H1 (cell line): ENCODE measurements at regions not wholly inside any gene's neighbourhood (a gene's known extent, or its start where the extent isn't known, plus 50 kb on each side); places are given as distances from the start of the nearest gene placed in this dataset.

Experiments
- CTCF ChIA-PET: fragments of 300-600 bp; sonication (Branson Sonifier 250); formaldehyde crosslinking; loops from one replicate; lab custom pipeline; 2021; ENCODE audit not compliant: partially characterized antibody; lab: Charles Lee
- POLR2A ChIA-PET: fragments of 300-600 bp; sonication (Branson Sonifier 250); formaldehyde crosslinking; loops from one replicate; lab custom pipeline; 2021; ENCODE audit warnings: inconsistent platforms; ENCODE audit not compliant: partially characterized antibody; lab: Charles Lee
- DNase-seq, 2 experiments: peaks; one replicate each; pipeline versions ENCODE4 v3.0.0 to v3.0.0-alpha.2; 2010 to 2022; ENCODE audit warnings: low spot score in 2 of 2, low read depth in 1 of 2, mixed read lengths in 1 of 2
- FAIRE-seq: peaks from 2 replicates; lab custom pipeline; 2011; peaks lifted over from hg19 to GRCh38; lab: Jason Lieb, UNC
- H2AFZ ChIP-seq: 2 replicates; pipeline ENCODE4 v1.8.1; 2012; ENCODE audit warnings: low read length, inconsistent platforms
- H2AK5ac ChIP-seq: 2 replicates; pipeline ENCODE4 v1.6.1; 2013; ENCODE audit warnings: low read depth, low read length
- H2BK120ac ChIP-seq: replicated peaks from 2 replicates; pipeline ENCODE3; 2013; ENCODE audit warnings: low read depth, low read length, inconsistent platforms
- H2BK12ac ChIP-seq: 2 replicates; pipeline ENCODE4 v1.6.1; 2013; ENCODE audit warnings: low read depth, low read length
- H2BK15ac ChIP-seq: 2 replicates; pipeline ENCODE4 v1.6.1; 2013; ENCODE audit warnings: low read length
- H2BK20ac ChIP-seq: 2 replicates; pipeline ENCODE4 v1.6.1; 2013; ENCODE audit warnings: low read length
- H2BK5ac ChIP-seq: 2 replicates; pipeline ENCODE4 v1.6.1; 2013; ENCODE audit warnings: low read depth, low read length
- H3K14ac ChIP-seq: 2 replicates; pipeline ENCODE4 v1.6.1; 2013; ENCODE audit warnings: inconsistent platforms; ENCODE audit not compliant: insufficient read length
- H3K18ac ChIP-seq: 2 replicates; pipeline ENCODE4 v1.6.1; 2013; ENCODE audit warnings: low read length; ENCODE audit errors: extremely low read depth
- H3K23ac ChIP-seq: 2 replicates; pipeline ENCODE4 v1.6.1; 2013; ENCODE audit warnings: inconsistent platforms; ENCODE audit not compliant: insufficient read length
- H3K23me2 ChIP-seq: 2 replicates; pipeline ENCODE4 v1.6.1; 2013; ENCODE audit warnings: low read depth, low read length
- H3K27ac ChIP-seq: 2 replicates; pipeline ENCODE4 v1.6.1; 2011; ENCODE audit warnings: low read depth, low read length, inconsistent platforms
- H3K27me3 ChIP-seq, 4 experiments: replicated peaks in 1 of 4; 1 replicate in 1 of 4; 2 replicates in 3 of 4; pipeline versions ENCODE4 v1.6.1 to v1.8.1; 2011 to 2013; ENCODE audit warnings: low read length in 3 of 4, mild to moderate bottlenecking in 3 of 4, inconsistent platforms in 2 of 4, mixed read lengths in 2 of 4, moderate library complexity in 1 of 4; ENCODE audit not compliant: control insufficient read depth in 3 of 4, insufficient read depth in 3 of 4; ENCODE audit errors: extremely low read depth in 1 of 4
- H3K36me3 ChIP-seq, 4 experiments: 2 replicates each; pipeline versions ENCODE4 v1.6.1 to v1.8.1; 2011 to 2013; ENCODE audit warnings: mild to moderate bottlenecking in 4 of 4, low read length in 3 of 4, moderate library complexity in 2 of 4, control low read depth in 1 of 4, inconsistent platforms in 1 of 4; ENCODE audit not compliant: insufficient read depth in 4 of 4, control insufficient read depth in 2 of 4
- H3K4ac ChIP-seq: replicated peaks from 2 replicates; pipeline ENCODE3; 2013; ENCODE audit warnings: low read length, low read depth, mixed read lengths, inconsistent platforms; ENCODE audit not compliant: insufficient read length
- H3K4me1 ChIP-seq, 4 experiments: replicated peaks in 1 of 4; 1 replicate in 1 of 4; 2 replicates in 3 of 4; pipeline versions ENCODE4 v1.6.1 to v1.8.1; 2011 to 2013; ENCODE audit warnings: low read length in 3 of 4, inconsistent platforms in 2 of 4, mixed read lengths in 1 of 4; ENCODE audit not compliant: insufficient read depth in 4 of 4, control insufficient read depth in 3 of 4
- H3K4me2 ChIP-seq, 2 experiments: 2 replicates each; pipeline versions ENCODE4 v1.6.1 to v1.8.1; 2011 to 2013; ENCODE audit warnings: low read depth in 2 of 2, low read length in 2 of 2, control low read depth in 1 of 2, inconsistent platforms in 1 of 2, mild to moderate bottlenecking in 1 of 2; ENCODE audit not compliant: insufficient read depth in 1 of 2
- H3K4me3 ChIP-seq, 4 experiments: fragments of 200-600, 300-600 bp in 1 of 4; sonication (generic), shearing (Covaris generic), sonication (Bioruptor Twin) in 1 of 4; 2 replicates each; pipeline versions ENCODE4 v1.5.1 to v1.8.1; 2011 to 2016; ENCODE audit warnings: low read length in 4 of 4, low read depth in 3 of 4, control low read depth in 2 of 4, inconsistent platforms in 2 of 4, mild to moderate bottlenecking in 2 of 4, mixed read lengths in 1 of 4, moderate library complexity in 1 of 4; ENCODE audit not compliant: insufficient read depth in 2 of 4; ENCODE audit errors: extremely low read depth in 1 of 4
- H3K56ac ChIP-seq: replicated peaks from 2 replicates; pipeline ENCODE3; 2013; ENCODE audit warnings: low read depth, mild to moderate bottlenecking, mixed read lengths, low read length, inconsistent platforms; ENCODE audit not compliant: insufficient read length
- H3K79me1 ChIP-seq: 2 replicates; pipeline ENCODE4 v1.6.1; 2013; ENCODE audit warnings: low read depth, low read length, control low read depth
- H3K79me2 ChIP-seq, 2 experiments: 2 replicates each; pipeline versions ENCODE4 v1.6.1 to v1.8.1; 2012 to 2013; ENCODE audit warnings: low read length in 2 of 2, mild to moderate bottlenecking in 2 of 2, inconsistent platforms in 1 of 2; ENCODE audit not compliant: insufficient read depth in 2 of 2, control insufficient read depth in 1 of 2
- H3K9ac ChIP-seq, 4 experiments: replicated peaks in 1 of 4; 1 replicate in 1 of 4; 2 replicates in 3 of 4; pipeline versions ENCODE4 v1.6.1 to v1.8.1; 2011 to 2013; ENCODE audit warnings: low read depth in 3 of 4, low read length in 3 of 4, control low read depth in 2 of 4, mild to moderate bottlenecking in 2 of 4, moderate library complexity in 2 of 4, inconsistent platforms in 1 of 4; ENCODE audit errors: extremely low read depth in 1 of 4
- H3K9me3 ChIP-seq, 2 experiments: 2 replicates each; pipeline versions ENCODE4 v1.6.1 to v1.8.1; 2012 to 2013; ENCODE audit warnings: mild to moderate bottlenecking in 2 of 2, moderate library complexity in 2 of 2, control low read depth in 1 of 2, inconsistent platforms in 1 of 2, low read depth in 1 of 2, low read length in 1 of 2, mixed read lengths in 1 of 2; ENCODE audit not compliant: insufficient read depth in 2 of 2
- H4K20me1 ChIP-seq, 2 experiments: replicated peaks in 1 of 2; 2 replicates each; pipeline versions ENCODE3 to v1.8.1; 2011 to 2013; ENCODE audit warnings: inconsistent platforms in 2 of 2, low read length in 2 of 2, mild to moderate bottlenecking in 1 of 2; ENCODE audit not compliant: insufficient read depth in 2 of 2, control insufficient read depth in 1 of 2
- H4K5ac ChIP-seq: 2 replicates; pipeline ENCODE4 v1.6.1; 2013; ENCODE audit warnings: low read length, low read depth, mixed read lengths, inconsistent platforms; ENCODE audit not compliant: insufficient read length
- H4K8ac ChIP-seq: 2 replicates; pipeline ENCODE4 v1.8.0; 2013; ENCODE audit warnings: mild to moderate bottlenecking, moderate library complexity, low read length, inconsistent platforms; ENCODE audit not compliant: insufficient read depth; ENCODE audit errors: extremely low read depth
- H4K91ac ChIP-seq: replicated peaks from 2 replicates; pipeline ENCODE3; 2013; ENCODE audit warnings: low read length, mixed read lengths, inconsistent platforms; ENCODE audit not compliant: insufficient read length
- FOSL1 ChIP-seq: IDR thresholded peaks from 2 replicates; pipeline ENCODE4 v1.6.1; 2011; ENCODE audit warnings: mild to moderate bottlenecking, low read depth, low read length, moderate library complexity; ENCODE audit not compliant: insufficient read depth
- JUND ChIP-seq: IDR thresholded peaks from 2 replicates; pipeline ENCODE4 v1.6.1; 2011; ENCODE audit warnings: mild to moderate bottlenecking, improper control_type of control experiment, low read length
- TAF7 ChIP-seq: optimal IDR thresholded peaks from 2 replicates; pipeline ENCODE3; 2011; ENCODE audit warnings: low read depth, mild to moderate bottlenecking, inconsistent platforms, low read length, moderate library complexity, borderline replicate concordance

GRCh38 chr5:118561235-118561634 lies 427.1 kb downstream of the DTWD2 start:
- TF ChIP-seq FOSL1 (no peak), JUND (no peak), TAF7 (no peak)
- TF ChIP-seq, all 59 proteins: peak for 0
- H3K14ac ChIP-seq: no peak overlapping the region
- no peak overlapping the region for H3K4me2 ChIP-seq
- no peak for FAIRE-seq
- H2BK5ac ChIP-seq: no peak overlapping the region
- H3K9ac ChIP-seq: no peak overlapping the region
- H2BK12ac ChIP-seq: no peak overlapping the region
- H3K4ac ChIP-seq: no peak overlapping the region
- no peaks in the 10 kb centered on the region for H3K27me3 ChIP-seq
- no peak overlapping the region for H3K18ac ChIP-seq
- H3K79me2 ChIP-seq: no peaks in the 10 kb centered on the region
- DNase-seq: no peak
- H3K79me1 ChIP-seq: no peaks in the 10 kb centered on the region
- H3K36me3 ChIP-seq: no peaks in the 10 kb centered on the region
- H3K23me2 ChIP-seq: no peaks in the 10 kb centered on the region; the same call in 1 of the 2 replicates
- H3K23ac ChIP-seq: no peak overlapping the region
- ChIA-PET POLR2A (no interaction called here), CTCF (no interaction called here)
- no peak overlapping the region for H2AK5ac ChIP-seq
- no peak overlapping the region for H3K27ac ChIP-seq
- H2AFZ ChIP-seq: no peak overlapping the region
- no peak overlapping the region for H4K91ac ChIP-seq
- no peak overlapping the region for H2BK120ac ChIP-seq
- H4K5ac ChIP-seq: no peak overlapping the region
- H4K20me1 ChIP-seq: no peaks in the 10 kb centered on the region
- no peak overlapping the region for H3K56ac ChIP-seq
- no peak overlapping the region for H3K4me3 ChIP-seq
- no peaks in the 10 kb centered on the region for H3K4me1 ChIP-seq
- H2BK15ac ChIP-seq: no peak overlapping the region
- H2BK20ac ChIP-seq: no peak overlapping the region
- H4K8ac ChIP-seq: no peak overlapping the region
- H3K9me3 ChIP-seq: no peaks in the 10 kb centered on the region
